Transverse colon (tissue), 4 donors: ENCODE measurements at regions not wholly inside any gene's neighbourhood (a gene's known extent, or its start where the extent isn't known, plus 50 kb on each side); places are given as distances from the start of the nearest gene placed in this dataset.

Experiments used
- DNase-seq: peaks from one replicate; pipeline ENCODE4 v3.0.0-alpha.2; 2019
- H3K27ac ChIP-seq, 4 donors: fragments of 200-600 bp; sonication (generic); 2 replicates each; pipeline ENCODE4 v1.5.1; 2016 to 2018; ENCODE audit warnings: inconsistent platforms in 4 of 4
- H3K27me3 ChIP-seq: fragments of 200-600 bp; sonication (generic); 2 replicates; pipeline ENCODE4 v1.5.1; 2017; ENCODE audit warnings: inconsistent platforms
- H3K36me3 ChIP-seq, 4 donors: fragments of 200-600 bp; sonication (generic); 2 replicates each; pipeline ENCODE4 v1.5.1; 2017 to 2019; ENCODE audit warnings: inconsistent platforms in 4 of 4
- H3K4me1 ChIP-seq, 4 donors: fragments of 200-600 bp; sonication (generic); 2 replicates each; pipeline ENCODE4 v1.5.1; 2017 to 2020; ENCODE audit warnings: inconsistent platforms in 4 of 4
- H3K4me3 ChIP-seq, 4 donors: fragments of 200-600 bp; sonication (generic); 1 replicate in 1 of 4; 2 replicates in 3 of 4; pipeline versions ENCODE4 v1.5.1 to v1.6.1; 2017 to 2019; ENCODE audit warnings: inconsistent platforms in 4 of 4
- H3K9me3 ChIP-seq, 2 donors: fragments of 200-600 bp; sonication (generic); 2 replicates each; pipeline ENCODE4 v1.5.1; 2017 to 2019; ENCODE audit warnings: inconsistent platforms in 2 of 2
- CTCF ChIP-seq, 5 experiments: fragments of 200-600 bp in 3 of 5; fragments of 450-650 bp in 2 of 5; sonication (generic) in 3 of 5; IDR thresholded peaks; 1 replicate in 2 of 5; 2 replicates in 3 of 5; pipeline ENCODE4 v1.5.1; 2016 to 2017; ENCODE audit warnings: antibody characterized with exemption in 5 of 5, inconsistent platforms in 3 of 5, mild to moderate bottlenecking in 2 of 5, moderate library complexity in 1 of 5
- EP300 ChIP-seq: sonication (generic); formaldehyde crosslinking; IDR thresholded peaks from one replicate; pipeline ENCODE4 v1.6.1; 2017; ENCODE audit warnings: antibody characterized with exemption, low read depth
- POLR2A ChIP-seq: fragments of 450-650 bp; IDR thresholded peaks from one replicate; pipeline ENCODE4 v1.6.1; 2016; ENCODE audit warnings: antibody characterized with exemption, mild to moderate bottlenecking, moderate library complexity
- POLR2AphosphoS5 ChIP-seq, 3 donors: sonication (generic); formaldehyde crosslinking; IDR thresholded peaks; one replicate each; pipeline ENCODE4 v1.6.1; 2016; ENCODE audit warnings: antibody characterized with exemption in 3 of 3
- WGBS, 2 donors: methylation state at CpG; one replicate each; pipeline ENCODE4 v1.1.5; 2018; ENCODE audit warnings: low coverage in 1 of 2; 5-methylcytosine and 5-hydroxymethylcytosine counted together
- in situ Hi-C, 4 donors: fragments of 200-750 bp; cut with MboI; loops; one replicate each; pipeline versions ENCODE4 v1.15.0 to v1.15.1; 2017; ENCODE audit warnings: low sequenced_read_pairs in 3 of 4, low pct_ligation_motif_present in 1 of 4, low pct_unique_long_range_greater_than_20kb in 1 of 4
- intact Hi-C: fragments of 100-400 bp; cut with DNase I; formaldehyde crosslinking; loops from one replicate; pipeline ENCODE4 v1.15.1; 2023; ENCODE audit warnings: low total_unique reads

- intact Hi-C loops (no loop called here), in situ Hi-C loops (no loop called here)
- 83 to 100% methylated on average over 2 to 7 of the region's 7 CpGs for WGBS, 2 donors
- Histone ChIP-seq H3K9me3 (no peaks in the 10 kb centered on the region), H3K4me3 (no peak overlapping the region), H3K4me1 (no peaks in the 10 kb centered on the region), H3K27me3 (no peaks in the 10 kb centered on the region), H3K27ac (no peak overlapping the region), H3K36me3 (no peaks in the 10 kb centered on the region)
- TF ChIP-seq POLR2AphosphoS5 (IDR thresholded peaks at IDR 0.05) (no peak), CTCF (IDR thresholded peaks at IDR 0.05) (no peak), POLR2A (no peak), EP300 (no peak)
- no peak for DNase-seq
Measured at GRCh38 chr13:40061466-40062450, 406.3 kb downstream of the COG6 start.

- no peak for TF ChIP-seq EP300
- no peak for TF ChIP-seq POLR2AphosphoS5 (IDR thresholded peaks at IDR 0.05)
- no peak for TF ChIP-seq POLR2A
- TF ChIP-seq CTCF (IDR thresholded peaks at IDR 0.05), result no peak
- no peaks in the 10 kb centered on the region for H3K9me3 ChIP-seq
- no peak overlapping the region for H3K4me3 ChIP-seq
- WGBS, 2 donors, result 67 to 73% methylated on average over 4 to 8 of the region's 8 CpGs
- H3K27me3 ChIP-seq, result no peaks in the 10 kb centered on the region
- intact Hi-C loops (no loop called here), in situ Hi-C loops (no loop called here)
- no peaks in the 10 kb centered on the region for H3K36me3 ChIP-seq
- H3K4me1 ChIP-seq, result no peaks in the 10 kb centered on the region
- DNase-seq, result no peak
- no peak overlapping the region for H3K27ac ChIP-seq
Measured at GRCh38 chr13:40063278-40063698, 407.8 kb downstream of the COG6 start.

- no peak for DNase-seq
- H3K4me1 ChIP-seq, result no peaks in the 10 kb centered on the region
- H3K36me3 ChIP-seq, result no peaks in the 10 kb centered on the region
- 27% methylated on average over 1 of the region's 1 CpG; no CpG with 5 or more reads in 1 of the 2 donors for WGBS, 2 donors
- H3K9me3 ChIP-seq, result no peaks in the 10 kb centered on the region
- TF ChIP-seq POLR2AphosphoS5 (IDR thresholded peaks at IDR 0.05), result no peak
- no peak overlapping the region for H3K27ac ChIP-seq
- H3K27me3 ChIP-seq, result no peaks in the 10 kb centered on the region
- in situ Hi-C loops (no loop called here), intact Hi-C loops (no loop called here)
- no peak overlapping the region for H3K4me3 ChIP-seq
Measured at GRCh38 chr13:40063703-40064102, 408.2 kb downstream of the COG6 start.

- intact Hi-C loops, result loop anchor here (5.0 kb wide), 1 partner anchor 618 kb away; no protein-coding TSS in a partner anchor
- H3K36me3 ChIP-seq, result no peaks in the 10 kb centered on the region
Measured at GRCh38 chr13:40064154-40065097, 409.0 kb downstream of the COG6 start.

More at GRCh38 chr13:40064154-40065097, 409.0 kb downstream of the COG6 start:
- 61 to 73% methylated on average over 6 to 10 of the region's 10 CpGs for WGBS, 2 donors
- in situ Hi-C loops, result no loop called here
- H3K9me3 ChIP-seq, result no peaks in the 10 kb centered on the region
- H3K4me1 ChIP-seq, result peaks cover 0 to 4% (median 0%) of the 10 kb centered on the region in 4 donors
- H3K27me3 ChIP-seq, result no peaks in the 10 kb centered on the region
- DNase-seq, result no peak
- no peak overlapping the region for H3K4me3 ChIP-seq
- no peak overlapping the region for H3K27ac ChIP-seq
- TF ChIP-seq POLR2A, result no peak
- no peak for TF ChIP-seq EP300
- no peak for TF ChIP-seq POLR2AphosphoS5 (IDR thresholded peaks at IDR 0.05)
- TF ChIP-seq CTCF (IDR thresholded peaks at IDR 0.05), result no peak
